ENCODE measurements at regions not wholly inside any gene's neighbourhood (a gene's known extent, or its start where the extent isn't known, plus 50 kb on each side); places are given as distances from the start of the nearest gene placed in this dataset.
A peak's percentile ranks its signal among the peaks of the same experiment; 100 is the strongest.

DNA sequence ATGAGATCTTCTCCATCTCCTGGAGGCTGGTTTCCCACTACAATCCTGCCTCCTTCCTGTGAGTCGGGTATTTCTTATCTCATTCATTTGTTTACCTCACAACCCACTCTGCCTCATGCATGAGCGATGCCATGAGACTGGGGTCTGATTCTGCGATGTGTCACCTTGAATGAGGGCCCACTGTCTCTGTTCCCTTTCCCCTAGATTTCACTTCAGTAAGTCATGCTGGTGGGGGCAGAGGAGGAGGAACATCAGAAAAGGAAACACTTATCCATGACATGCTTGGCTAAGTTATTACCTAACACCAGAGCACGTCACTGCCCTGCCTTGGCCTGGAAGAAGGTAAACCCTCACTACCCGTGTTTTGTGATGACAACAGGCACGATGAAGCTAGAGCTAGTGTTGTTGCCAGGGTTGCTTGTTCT lies 337.4 kb upstream of the PRDM1 start:
- CTCF ChIA-PET (ENCODE audit: unreplicated experiment), result no interaction called here
- intact Hi-C loops (cut with micrococcal nuclease; ENCODE audit: unreplicated experiment), result no loop called here
- Histone ChIP-seq H3K4me2 (ENCODE audit: low read length) (0 out of 2 replicates have a peak overlapping the region, but pooled peaks have one; percentile 4), H3K79me2 (ENCODE audit: insufficient read depth, low read depth, low read length) (no peaks in the 10 kb centered on the region), H3K9me3 (ENCODE audit: low read length) (no peaks in the 10 kb centered on the region), H3K9me2 (ENCODE audit: insufficient read depth, low read length) (no peaks in the 10 kb centered on the region), H3K4me1 (ENCODE audit: insufficient read depth, low read length, poor library complexity, severe bottlenecking) (peaks cover 32% of the 10 kb centered on the region), H3K27ac (ENCODE audit: low read depth, low read length, poor library complexity, severe bottlenecking) (no peak overlapping the region), H3K36me3 (ENCODE audit: insufficient read depth, low read length) (no peaks in the 10 kb centered on the region), H4K20me1 (ENCODE audit: insufficient read depth, low read length) (no peaks in the 10 kb centered on the region), H2AFZ (ENCODE audit: low read length) (no peak overlapping the region), H3K4me3 (ENCODE audit: low read depth, low read length, poor library complexity, severe bottlenecking) (no peak overlapping the region)
- TF ChIP-seq, protein P1, sequence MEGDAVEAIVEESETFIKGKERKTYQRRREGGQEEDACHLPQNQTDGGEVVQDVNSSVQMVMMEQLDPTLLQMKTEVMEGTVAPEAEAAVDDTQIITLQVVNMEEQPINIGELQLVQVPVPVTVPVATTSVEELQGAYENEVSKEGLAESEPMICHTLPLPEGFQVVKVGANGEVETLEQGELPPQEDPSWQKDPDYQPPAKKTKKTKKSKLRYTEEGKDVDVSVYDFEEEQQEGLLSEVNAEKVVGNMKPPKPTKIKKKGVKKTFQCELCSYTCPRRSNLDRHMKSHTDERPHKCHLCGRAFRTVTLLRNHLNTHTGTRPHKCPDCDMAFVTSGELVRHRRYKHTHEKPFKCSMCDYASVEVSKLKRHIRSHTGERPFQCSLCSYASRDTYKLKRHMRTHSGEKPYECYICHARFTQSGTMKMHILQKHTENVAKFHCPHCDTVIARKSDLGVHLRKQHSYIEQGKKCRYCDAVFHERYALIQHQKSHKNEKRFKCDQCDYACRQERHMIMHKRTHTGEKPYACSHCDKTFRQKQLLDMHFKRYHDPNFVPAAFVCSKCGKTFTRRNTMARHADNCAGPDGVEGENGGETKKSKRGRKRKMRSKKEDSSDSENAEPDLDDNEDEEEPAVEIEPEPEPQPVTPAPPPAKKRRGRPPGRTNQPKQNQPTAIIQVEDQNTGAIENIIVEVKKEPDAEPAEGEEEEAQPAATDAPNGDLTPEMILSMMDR (conservative IDR thresholded peaks at IDR 0.05; ENCODE audit: low read length), result no peak
- TF ChIP-seq EZH2phosphoT487 (IDR thresholded peaks at IDR 0.05; ENCODE audit: borderline replicate concordance, low read depth, low read length), result no peak
- no peak for DNase-seq (ENCODE audit: low spot score)
- POLR2A ChIA-PET, result no interaction called here
- BruUV-seq (replicated peaks), result no TSS peak

DNA sequence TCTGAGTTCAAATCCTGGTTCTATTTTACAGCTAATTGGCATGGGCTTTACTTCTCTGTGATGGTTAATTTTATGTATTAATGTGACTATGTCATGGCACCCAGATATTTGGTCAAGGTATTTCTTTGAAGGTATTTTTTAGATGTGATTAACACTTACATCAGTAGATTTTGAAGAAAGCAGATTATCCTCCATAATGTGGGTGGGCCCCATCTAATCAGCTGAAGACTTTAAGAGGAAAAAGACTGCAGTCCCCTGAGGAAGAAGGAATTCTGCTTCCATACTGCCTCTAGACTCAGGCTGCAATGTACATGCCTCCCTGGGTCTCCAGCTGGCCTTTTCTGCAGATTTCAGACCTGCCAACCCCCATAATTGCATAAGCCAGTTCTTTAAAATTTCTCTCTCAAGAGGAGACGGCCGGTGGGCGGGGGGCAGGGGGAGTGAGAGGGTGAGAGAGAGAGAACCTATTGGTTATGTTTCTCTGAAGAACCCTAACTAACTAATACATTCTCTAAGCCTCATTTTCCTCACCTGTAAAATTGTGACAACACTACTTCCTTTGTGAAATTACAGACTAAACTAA lies 338.2 kb upstream of the PRDM1 start:
- ChIA-PET POLR2A (no interaction called here), CTCF (ENCODE audit: unreplicated experiment) (interaction anchor here (0.5 to 0.6 kb wide), 2 partner anchors 112 to 125 kb away, joined by 3 to 4 read pairs; no protein-coding TSS in a partner anchor)
- no TSS peak for BruUV-seq (replicated peaks)
- TF ChIP-seq, protein P1 (conservative IDR thresholded peaks at IDR 0.05; ENCODE audit: low read length), result no peak
- TF ChIP-seq EZH2phosphoT487 (IDR thresholded peaks at IDR 0.05; ENCODE audit: borderline replicate concordance, low read depth, low read length), result no peak
- no peaks in the 10 kb centered on the region for H4K20me1 ChIP-seq (ENCODE audit: insufficient read depth, low read length)
- no peak for DNase-seq (ENCODE audit: low spot score)
- H3K79me2 ChIP-seq (ENCODE audit: insufficient read depth, low read depth, low read length), result no peaks in the 10 kb centered on the region
- H3K4me2 ChIP-seq (ENCODE audit: low read length), result no peak overlapping the region
- intact Hi-C loops (cut with micrococcal nuclease; ENCODE audit: unreplicated experiment), result no loop called here
- no peak overlapping the region for H2AFZ ChIP-seq (ENCODE audit: low read length)
- no peaks in the 10 kb centered on the region for H3K9me2 ChIP-seq (ENCODE audit: insufficient read depth, low read length)
- no peaks in the 10 kb centered on the region for H3K36me3 ChIP-seq (ENCODE audit: insufficient read depth, low read length)
- H3K4me1 ChIP-seq (ENCODE audit: insufficient read depth, low read length, poor library complexity, severe bottlenecking), result peaks cover 32% of the 10 kb centered on the region
- no peak overlapping the region for H3K27ac ChIP-seq (ENCODE audit: low read depth, low read length, poor library complexity, severe bottlenecking)
- no peaks in the 10 kb centered on the region for H3K9me3 ChIP-seq (ENCODE audit: low read length)
- no peak overlapping the region for H3K4me3 ChIP-seq (ENCODE audit: low read depth, low read length, poor library complexity, severe bottlenecking)

DNA sequence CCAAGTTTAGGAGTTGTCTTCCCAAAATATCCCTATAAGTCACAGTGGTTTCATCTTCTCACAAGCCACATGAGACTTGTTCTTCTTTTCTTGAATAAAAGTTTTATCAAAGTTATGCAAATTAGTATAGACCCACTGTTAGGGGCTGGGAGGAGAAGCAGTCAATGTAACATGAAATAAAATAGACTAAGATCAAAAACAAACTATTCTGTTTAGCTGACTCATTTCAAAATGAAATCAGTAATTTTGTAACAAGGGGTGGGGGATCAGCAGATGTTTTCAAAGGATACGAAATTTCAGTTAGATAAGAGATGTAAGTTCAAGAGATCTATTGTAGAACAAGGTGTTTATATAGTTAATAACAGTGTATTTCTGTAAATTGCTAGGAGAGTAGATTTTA lies 339.6 kb upstream of the PRDM1 start:
- Histone ChIP-seq H2AFZ (ENCODE audit: low read length) (no peak overlapping the region; the same call in 1 of the 2 replicates), H3K79me2 (ENCODE audit: insufficient read depth, low read depth, low read length) (no peaks in the 10 kb centered on the region), H3K4me3 (ENCODE audit: low read depth, low read length, poor library complexity, severe bottlenecking) (no peak overlapping the region), H3K36me3 (ENCODE audit: insufficient read depth, low read length) (no peaks in the 10 kb centered on the region), H3K27ac (ENCODE audit: low read depth, low read length, poor library complexity, severe bottlenecking) (no peak overlapping the region), H3K4me1 (ENCODE audit: insufficient read depth, low read length, poor library complexity, severe bottlenecking) (peaks cover 38% of the 10 kb centered on the region), H3K9me2 (ENCODE audit: insufficient read depth, low read length) (no peaks in the 10 kb centered on the region), H4K20me1 (ENCODE audit: insufficient read depth, low read length) (no peaks in the 10 kb centered on the region), H3K9me3 (ENCODE audit: low read length) (no peaks in the 10 kb centered on the region), H3K4me2 (ENCODE audit: low read length) (peak overlapping the region; percentile 7)
- intact Hi-C loops (cut with micrococcal nuclease; ENCODE audit: unreplicated experiment), result no loop called here
- ChIA-PET POLR2A (interaction anchor here (0.9 to 1.3 kb wide), 2 partner anchors 9 to 25 kb away, joined by 3 to 4 read pairs; no protein-coding TSS in a partner anchor), CTCF (ENCODE audit: unreplicated experiment) (no interaction called here)
- DNase-seq (ENCODE audit: low spot score), result no peak
- TF ChIP-seq, protein P1 (conservative IDR thresholded peaks at IDR 0.05; ENCODE audit: low read length), result no peak
- no peak for TF ChIP-seq EZH2phosphoT487 (IDR thresholded peaks at IDR 0.05; ENCODE audit: borderline replicate concordance, low read depth, low read length)
- no TSS peak for BruUV-seq (replicated peaks)

Data from OCI-LY7 (cell line).